ENCODE measurements at regions not wholly inside any gene's neighbourhood (a gene's known extent, or its start where the extent isn't known, plus 50 kb on each side); places are given as distances from the start of the nearest gene placed in this dataset.

DNA sequence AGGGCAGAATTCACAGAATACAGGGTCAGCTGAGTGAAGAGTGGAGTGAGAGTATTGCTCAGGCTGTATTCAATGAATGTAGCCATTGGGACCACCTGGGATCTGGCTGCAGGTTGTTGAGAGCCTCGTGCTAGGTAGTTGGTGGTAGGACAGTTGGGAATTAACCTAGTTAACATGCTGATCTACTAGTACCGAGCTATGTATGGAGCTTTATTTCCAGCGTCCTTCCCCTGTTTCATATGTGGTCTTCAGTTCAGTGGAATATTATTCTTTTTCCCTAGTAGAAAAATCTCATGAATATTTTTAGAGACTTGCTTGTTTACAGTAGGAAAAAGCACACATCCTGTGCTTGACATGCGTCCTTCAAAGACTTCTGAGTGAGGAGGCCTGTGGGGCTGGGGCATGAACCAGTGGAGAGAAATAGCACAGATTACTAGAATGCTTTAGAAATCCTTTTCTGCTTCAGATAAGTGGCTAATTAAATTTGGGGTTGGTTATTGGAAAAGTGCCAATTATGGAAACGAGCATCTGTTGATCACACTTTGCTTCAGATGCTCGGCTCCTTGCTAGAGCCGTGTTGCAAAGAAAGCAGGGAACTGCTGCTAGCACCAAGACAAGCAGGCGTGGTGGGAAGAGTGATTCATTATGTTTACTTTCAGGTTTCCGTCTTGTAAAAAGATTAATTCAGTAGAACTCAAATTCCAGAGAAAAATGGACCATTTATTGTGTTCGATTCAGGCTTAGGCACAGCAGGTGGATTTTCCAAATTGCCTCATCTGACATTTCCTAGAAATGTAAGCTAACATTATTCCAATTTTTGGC lies 53.6 kb downstream of the ARF6 start:
- DNase-seq: no peak

- DNase-seq: no peak
Observed at GRCh38 chr14:49947506-49947905, 54.6 kb downstream of the ARF6 start.

GRCh38 chr14:49950275-49951228 lies 57.7 kb downstream of the ARF6 start:
- DNase-seq: no peak

GRCh38 chr14:49951229-49951607 lies 58.3 kb downstream of the ARF6 start:
- DNase-seq: no peak

- no peak for DNase-seq
Observed at GRCh38 chr14:49951691-49952345, 58.9 kb downstream of the ARF6 start.

GRCh38 chr14:49953196-49953595 lies 60.3 kb downstream of the ARF6 start:
- DNase-seq: no peak

- DNase-seq: no peak
Observed at GRCh38 chr14:49954171-49954631, 61.3 kb downstream of the ARF6 start.

DNA sequence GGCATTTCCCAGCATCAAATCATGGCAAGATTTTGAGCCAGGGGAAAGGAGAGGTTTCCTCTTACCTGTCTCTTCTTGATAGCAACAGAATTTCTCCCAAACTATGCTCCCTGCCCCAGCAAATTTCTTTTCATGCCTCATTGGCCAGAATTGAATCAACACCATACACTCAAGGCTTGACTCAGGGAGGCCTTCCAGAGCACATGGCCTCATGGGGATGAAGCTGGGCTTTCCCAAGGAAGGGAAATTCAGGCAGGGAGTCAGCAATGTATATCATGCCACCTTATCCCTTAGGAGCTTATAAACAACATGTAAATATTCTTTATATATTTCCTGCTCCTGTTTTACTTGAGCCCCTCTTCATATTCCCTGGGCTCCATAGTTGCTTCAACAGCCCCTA lies 62.1 kb downstream of the ARF6 start:
- no peak for DNase-seq

- no peak for DNase-seq
Observed at GRCh38 chr14:49957089-49957852, 64.4 kb downstream of the ARF6 start.

DNA sequence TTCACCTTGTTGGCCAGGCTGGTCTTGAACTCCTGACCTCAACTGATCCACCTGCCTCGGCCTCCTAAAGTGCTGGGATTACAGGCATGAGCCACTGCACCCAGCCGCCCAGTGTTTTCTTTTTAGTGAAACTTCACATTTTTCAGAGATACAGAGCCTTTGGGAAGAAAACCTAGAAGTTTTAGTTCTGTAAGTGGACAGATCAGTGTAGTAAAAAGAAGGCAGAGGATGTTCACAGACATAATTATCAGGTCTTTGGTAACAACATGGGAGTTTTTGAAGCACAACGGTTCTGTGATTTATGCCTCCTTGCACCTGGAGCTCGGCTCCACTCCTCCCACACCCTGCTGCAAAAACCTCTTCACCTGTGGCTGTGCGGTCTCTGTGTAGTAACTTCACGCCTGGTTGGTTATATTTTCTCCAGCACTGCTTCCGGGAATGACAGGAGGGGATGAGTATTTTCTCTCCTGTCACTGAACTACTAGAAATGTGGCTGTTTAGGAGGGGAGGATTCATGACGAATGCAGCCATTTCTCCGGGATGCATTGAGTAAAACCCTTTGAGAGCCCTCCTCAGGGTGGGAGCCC lies 67.0 kb downstream of the ARF6 start:
- DNase-seq: no peak

- DNase-seq: no peak
Observed at GRCh38 chr14:49960453-49960852, 67.6 kb downstream of the ARF6 start.

DNA sequence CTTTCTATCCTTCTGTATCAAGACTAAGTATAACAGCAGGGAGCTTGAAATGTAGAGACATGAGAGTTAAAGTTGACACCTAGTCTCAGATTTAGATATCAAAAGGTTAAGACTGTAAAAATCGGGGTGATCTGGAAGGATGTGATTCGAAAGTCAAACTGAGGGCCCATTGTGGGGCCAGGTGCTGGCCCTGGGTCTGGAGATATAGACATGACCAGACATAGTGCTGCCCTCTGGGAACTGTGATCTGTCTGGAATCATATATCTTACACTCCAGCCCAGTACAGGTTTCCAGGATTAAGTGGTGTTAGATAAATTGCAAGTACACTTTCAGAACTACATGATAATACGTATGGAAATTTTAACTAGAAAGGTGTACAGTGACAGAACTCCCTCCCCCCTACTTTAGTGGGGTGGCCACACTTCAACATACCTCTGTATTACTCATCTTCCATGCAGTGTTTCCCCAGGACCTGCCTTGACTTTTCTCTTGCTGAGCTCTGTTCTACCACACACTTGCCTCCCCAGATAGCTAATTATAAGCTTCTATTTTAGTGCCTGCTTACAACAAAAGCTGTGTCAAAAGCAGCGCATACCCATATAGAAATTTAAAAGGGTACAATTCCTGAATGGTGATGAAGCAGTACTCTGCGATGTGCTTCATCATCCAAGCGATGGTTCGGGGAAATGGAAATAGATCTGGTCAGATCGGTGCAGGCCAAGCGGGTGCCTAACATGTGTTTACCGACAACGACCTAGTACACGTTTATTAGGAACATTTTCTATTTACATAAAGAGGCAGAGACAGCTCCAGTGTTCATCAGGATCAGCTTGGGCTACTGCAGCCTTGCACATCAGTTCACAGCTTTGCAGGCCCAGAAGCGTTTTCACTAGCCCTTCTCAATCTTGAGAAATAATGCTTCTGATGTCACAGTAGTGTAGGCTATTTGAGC lies 68.7 kb downstream of the ARF6 start:
- no peak for DNase-seq

- no peak for DNase-seq
Observed at GRCh38 chr14:49962621-49963020, 69.7 kb downstream of the ARF6 start.

DNA sequence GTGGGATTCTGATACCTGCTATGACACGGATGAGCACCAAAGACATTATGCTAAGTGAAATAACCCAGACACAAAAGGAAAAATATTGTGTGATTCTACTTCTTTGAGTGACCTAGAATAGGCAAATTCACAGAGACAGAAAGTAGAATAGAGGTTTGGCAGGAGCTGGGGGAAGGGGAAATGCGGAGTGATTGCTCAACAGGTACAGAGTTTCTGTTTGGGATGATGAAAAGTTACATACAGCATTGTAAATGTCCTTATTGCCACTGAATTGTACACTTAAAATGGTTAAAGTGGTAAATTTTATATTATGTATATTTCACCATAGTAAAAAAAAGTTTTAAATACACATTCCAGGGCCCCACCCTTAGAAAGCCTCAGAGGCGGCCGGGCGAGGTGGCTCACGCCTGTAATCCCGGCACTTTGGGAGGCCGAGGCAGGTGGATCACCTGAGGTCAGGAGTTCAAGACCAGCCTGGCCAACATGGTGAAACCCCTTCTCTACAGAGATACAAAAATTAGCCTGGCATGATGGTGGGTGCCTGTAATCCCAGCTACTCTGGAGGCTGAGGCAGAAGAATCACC lies 72.3 kb downstream of the ARF6 start:
- peak; percentile 62 for DNase-seq

DNA sequence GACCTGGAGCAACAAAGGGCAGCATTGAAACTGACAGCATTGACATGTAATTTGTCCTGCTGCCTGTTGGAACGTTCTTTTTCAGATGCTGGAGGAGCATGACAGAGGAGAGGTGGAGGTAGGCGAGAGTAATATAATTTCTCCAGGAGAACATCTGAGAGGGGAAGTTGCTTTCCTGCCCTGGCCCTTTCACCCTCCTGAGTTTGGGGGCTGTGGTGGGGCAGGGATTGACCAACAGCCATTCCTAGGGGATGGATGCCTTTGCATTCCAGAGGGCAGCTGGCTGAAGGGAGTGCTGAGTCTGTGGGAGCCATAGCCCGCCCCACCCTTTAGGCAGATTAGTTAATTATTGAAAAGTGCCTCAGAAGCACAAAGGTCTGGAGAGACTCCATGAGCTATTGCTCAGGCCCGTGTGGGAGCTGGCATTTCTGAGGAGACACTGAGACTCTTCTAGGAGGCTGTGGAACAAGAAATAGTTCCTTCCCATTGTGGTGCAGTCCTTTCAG lies 73.5 kb downstream of the ARF6 start:
- no peak for DNase-seq

DNA sequence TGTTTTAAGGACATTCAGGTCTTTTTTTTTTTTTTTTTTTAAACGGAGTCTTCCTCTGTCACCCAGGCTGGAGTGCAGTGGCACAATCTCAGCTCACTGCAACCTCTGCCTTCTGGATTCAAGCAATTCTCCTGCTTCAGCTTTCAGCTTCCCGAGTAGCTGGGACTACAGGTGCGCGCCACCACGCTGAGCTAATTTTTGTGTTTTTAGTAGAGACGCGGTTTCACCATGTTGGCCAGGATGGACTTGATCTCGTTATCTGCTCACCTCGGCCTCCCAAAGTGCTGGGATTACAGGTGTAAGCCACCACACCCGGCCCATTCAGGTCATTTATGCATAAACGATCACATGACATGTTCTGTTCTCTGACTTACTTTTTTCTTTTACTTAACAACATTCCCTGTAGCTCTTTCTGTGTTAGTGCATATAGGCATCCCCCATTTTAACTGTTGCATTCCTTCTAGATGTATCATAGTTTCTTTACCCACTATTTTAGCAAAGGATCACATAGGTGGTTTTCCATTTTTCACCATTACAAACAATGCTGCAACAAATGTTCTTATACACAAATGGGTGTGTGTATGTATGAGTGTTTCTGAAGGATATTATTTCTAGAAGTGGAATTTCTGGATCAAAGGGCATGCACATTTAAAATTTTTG lies 74.2 kb downstream of the ARF6 start:
- no peak for DNase-seq

GRCh38 chr14:49969961-49970360 lies 77.1 kb downstream of the ARF6 start:
- DNase-seq: no peak

- DNase-seq: peak; percentile 60
Observed at GRCh38 chr14:49970474-49971147, 77.7 kb downstream of the ARF6 start.
